Neuronal stem cell (in vitro differentiated cells): ENCODE measurements at regions not wholly inside any gene's neighbourhood (a gene's known extent, or its start where the extent isn't known, plus 50 kb on each side); places are given as distances from the start of the nearest gene placed in this dataset.
"Not testable (repeated sequence)": the region's sequence is repeated elsewhere in the genome, so short reads cannot be mapped to it uniquely, and the experiment has no call there.

Experiments used
- DNase-seq: peaks from one replicate; pipeline ENCODE4 v3.0.0-alpha.2; 2013; ENCODE audit warnings: low spot score
- H2AFZ ChIP-seq: one replicate; pipeline ENCODE4 v1.6.1; 2013; ENCODE audit warnings: mild to moderate bottlenecking, low read length, inconsistent platforms
- H2AK5ac ChIP-seq: 2 replicates; pipeline ENCODE4 v1.6.1; 2013; ENCODE audit warnings: low read depth, mild to moderate bottlenecking, inconsistent platforms, low read length, moderate library complexity, mixed read lengths
- H2BK120ac ChIP-seq: 2 replicates; pipeline ENCODE4 v1.6.1; 2013; ENCODE audit warnings: low read depth, mild to moderate bottlenecking, inconsistent platforms, low read length, moderate library complexity, mixed read lengths
- H2BK12ac ChIP-seq: one replicate; pipeline ENCODE4 v1.6.1; 2013; ENCODE audit warnings: low read length, inconsistent platforms
- H2BK15ac ChIP-seq: 2 replicates; pipeline ENCODE4 v1.6.1; 2013; ENCODE audit warnings: mild to moderate bottlenecking, low read length, inconsistent platforms, mixed read lengths
- H2BK5ac ChIP-seq: one replicate; pipeline ENCODE4 v1.6.1; 2013; ENCODE audit warnings: inconsistent platforms, mild to moderate bottlenecking, low read length, moderate library complexity
- H3K14ac ChIP-seq: one replicate; pipeline ENCODE4 v1.6.1; 2013; ENCODE audit warnings: low read length, inconsistent platforms
- H3K18ac ChIP-seq: 2 replicates; pipeline ENCODE4 v1.6.1; 2013; ENCODE audit warnings: low read length, inconsistent platforms
- H3K23ac ChIP-seq: 2 replicates; pipeline ENCODE4 v1.6.1; 2013; ENCODE audit warnings: low read depth, mild to moderate bottlenecking, mixed read lengths, low read length, inconsistent platforms; ENCODE audit not compliant: poor library complexity
- H3K27ac ChIP-seq: replicated peaks from 3 replicates; pipeline ENCODE4 v1.5.1; 2013; ENCODE audit warnings: low read length, inconsistent platforms
- H3K27me3 ChIP-seq, 3 experiments: 2 replicates each; pipeline ENCODE4 v1.6.1; 2013; ENCODE audit warnings: low read length in 3 of 3, mild to moderate bottlenecking in 2 of 3, inconsistent platforms in 1 of 3, low read depth in 1 of 3, mixed read lengths in 1 of 3, moderate library complexity in 1 of 3; ENCODE audit not compliant: control insufficient read depth in 3 of 3, insufficient read depth in 3 of 3
- H3K36me3 ChIP-seq, 2 donors: replicated peaks in 1 of 2; 2 replicates each; pipeline ENCODE4 v1.6.1; 2013; ENCODE audit warnings: low read length in 2 of 2; ENCODE audit not compliant: control insufficient read depth in 2 of 2, insufficient read depth in 2 of 2
- H3K4ac ChIP-seq: 2 replicates; pipeline ENCODE4 v1.6.1; 2013; ENCODE audit warnings: inconsistent platforms, mild to moderate bottlenecking, low read length, moderate library complexity
- H3K4me1 ChIP-seq, 2 donors: 1 replicate in 1 of 2; 2 replicates in 1 of 2; pipeline ENCODE4 v1.6.1; 2013; ENCODE audit warnings: low read length in 2 of 2, low read depth in 1 of 2; ENCODE audit not compliant: control insufficient read depth in 2 of 2, insufficient read depth in 1 of 2
- H3K4me2 ChIP-seq: one replicate; pipeline ENCODE4 v1.6.1; 2013; ENCODE audit warnings: mild to moderate bottlenecking, low read length, inconsistent platforms; ENCODE audit not compliant: insufficient read depth, poor library complexity, severe bottlenecking
- H3K4me3 ChIP-seq, 2 donors: 2 replicates each; pipeline ENCODE4 v1.5.1; 2013; ENCODE audit warnings: low read length in 2 of 2, mild to moderate bottlenecking in 2 of 2, inconsistent platforms in 1 of 2, moderate library complexity in 1 of 2
- H3K79me1 ChIP-seq: one replicate; pipeline ENCODE4 v1.6.1; 2013; ENCODE audit warnings: low read depth, mild to moderate bottlenecking, inconsistent platforms, low read length, moderate library complexity
- H3K9ac ChIP-seq: one replicate; pipeline ENCODE4 v1.6.1; 2013; ENCODE audit warnings: mild to moderate bottlenecking, low read depth, low read length, inconsistent platforms; ENCODE audit not compliant: poor library complexity
- H3K9me3 ChIP-seq, 2 donors: replicated peaks in 1 of 2; 2 replicates each; pipeline versions ENCODE3 to v1.6.1; 2013; ENCODE audit warnings: low read length in 2 of 2, mild to moderate bottlenecking in 2 of 2, inconsistent platforms in 1 of 2, low read depth in 1 of 2, mixed read lengths in 1 of 2, moderate library complexity in 1 of 2; ENCODE audit not compliant: control insufficient read depth in 2 of 2, insufficient read depth in 1 of 2
- H4K8ac ChIP-seq: one replicate; pipeline ENCODE4 v1.6.1; 2013; ENCODE audit warnings: low read depth, mild to moderate bottlenecking, inconsistent platforms, low read length, moderate library complexity
- H4K91ac ChIP-seq: one replicate; pipeline ENCODE4 v1.6.1; 2013; ENCODE audit warnings: low read length, low read depth, mild to moderate bottlenecking, inconsistent platforms; ENCODE audit not compliant: poor library complexity
- WGBS, 2 donors: extraction: QIAGEN DNeasy Blood & Tissue Kit; methylation state at CpG; one replicate each; pipeline ENCODE4 v1.1.7; 2013; ENCODE audit warnings: missing lambda C conversion rate in 2 of 2, mixed read lengths in 1 of 2; ENCODE audit not compliant: insufficient read length in 2 of 2, insufficient replicate concordance in 1 of 2; ENCODE audit errors: extremely low coverage in 2 of 2; 5-methylcytosine and 5-hydroxymethylcytosine counted together

- Histone ChIP-seq H3K27ac (peak overlapping the region; percentile 7), H2AFZ (no peak overlapping the region), H2BK15ac (no peak overlapping the region), H3K9ac (no peak overlapping the region), H3K4me3 (no peak overlapping the region), H3K27me3 (peaks cover 0 to 25% (median 0%) of the 10 kb centered on the region in 3 experiments), H4K91ac (no peak overlapping the region), H3K4me1 (peaks cover 0 to 11% of the 10 kb centered on the region in 2 donors), H4K8ac (no peak overlapping the region), H3K18ac (no peak overlapping the region), H3K4me2 (peak overlapping the region; percentile 2), H2BK12ac (no peak overlapping the region), H3K9me3 (no peaks in the 10 kb centered on the region), H2BK120ac (no peak overlapping the region), H2AK5ac (no peak overlapping the region), H2BK5ac (no peak overlapping the region), H3K79me1 (no peaks in the 10 kb centered on the region), H3K23ac (no peak overlapping the region), H3K36me3 (no peaks in the 10 kb centered on the region), H3K4ac (no peak overlapping the region), H3K14ac (no peak overlapping the region)
- no CpG with 5 or more reads among the region's 11 CpGs for WGBS, 2 donors
- peak; percentile 31 for DNase-seq
These were observed 119.7 kb upstream of the DLG1 start for GRCh38 chr3:197417911-197418618.

- Histone ChIP-seq H2BK120ac (no peak overlapping the region), H3K4ac (no peak overlapping the region), H3K14ac (no peak overlapping the region), H2BK12ac (no peak overlapping the region), H4K91ac (no peak overlapping the region), H3K79me1 (no peaks in the 10 kb centered on the region), H3K27ac (no peak overlapping the region), H2AK5ac (no peak overlapping the region), H3K27me3 (peaks cover 0 to 25% (median 0%) of the 10 kb centered on the region in 3 experiments), H3K4me1 (peaks cover 0 to 11% of the 10 kb centered on the region in 2 donors), H4K8ac (no peak overlapping the region), H3K9me3 (no peaks in the 10 kb centered on the region), H2AFZ (no peak overlapping the region), H3K18ac (no peak overlapping the region), H3K9ac (no peak overlapping the region), H2BK5ac (no peak overlapping the region), H3K4me2 (no peak overlapping the region), H2BK15ac (no peak overlapping the region), H3K23ac (no peak overlapping the region), H3K4me3 (no peak overlapping the region), H3K36me3 (no peaks in the 10 kb centered on the region)
- no CpG with 5 or more reads among the region's 6 CpGs for WGBS, 2 donors
- no peak for DNase-seq
These were observed 119.0 kb upstream of the DLG1 start for GRCh38 chr3:197417441-197417840.

- H3K4ac ChIP-seq, H3K4me1 ChIP-seq, H4K8ac ChIP-seq, H3K14ac ChIP-seq, H3K27me3 ChIP-seq, H3K36me3 ChIP-seq, H3K9ac ChIP-seq, H3K4me3 ChIP-seq, H3K79me1 ChIP-seq, H2BK5ac ChIP-seq, H2BK15ac ChIP-seq, H3K9me3 ChIP-seq, H3K4me2 ChIP-seq, DNase-seq, H3K18ac ChIP-seq, H3K23ac ChIP-seq, H2BK12ac ChIP-seq, H3K27ac ChIP-seq, H2AFZ ChIP-seq, H2BK120ac ChIP-seq, H2AK5ac ChIP-seq, H4K91ac ChIP-seq: not testable (repeated sequence)
- no CpG with 5 or more reads among the region's 2 CpGs for WGBS, 2 donors
These were observed 113.5 kb upstream of the DLG1 start for GRCh38 chr3:197411899-197412298.

- not testable (repeated sequence) for H2AK5ac ChIP-seq
These were observed 111.8 kb upstream of the DLG1 start for GRCh38 chr3:197410170-197410569.

More at GRCh38 chr3:197410170-197410569, 111.8 kb upstream of the DLG1 start:
- WGBS, 2 donors, result no CpG with 5 or more reads among the region's 11 CpGs
- not testable (repeated sequence) for DNase-seq, H3K79me1 ChIP-seq, H4K91ac ChIP-seq, H3K4ac ChIP-seq, H3K23ac ChIP-seq, H2BK12ac ChIP-seq, H3K27ac ChIP-seq, H3K4me3 ChIP-seq, H3K18ac ChIP-seq, H3K4me2 ChIP-seq, H2BK120ac ChIP-seq, H2AFZ ChIP-seq, H3K27me3 ChIP-seq, H3K36me3 ChIP-seq, H3K9ac ChIP-seq, H3K14ac ChIP-seq, H2BK15ac ChIP-seq, H3K9me3 ChIP-seq, H4K8ac ChIP-seq, H3K4me1 ChIP-seq, H2BK5ac ChIP-seq
